BLaER1 treated with 17β-estradiol and CSF1 and Interleukin-3, amounts not matched to agents 10 nM and 100 nM (cell line): ENCODE measurements at regions not wholly inside any gene's neighbourhood (a gene's known extent, or its start where the extent isn't known, plus 50 kb on each side); places are given as distances from the start of the nearest gene placed in this dataset.

Source experiments
- H3K27ac ChIP-seq, 11 experiments: shearing (Covaris generic); formaldehyde crosslinking; 2 replicates each; pipeline ENCODE4 v1.8.1; 2022
- H3K27me3 ChIP-seq, 11 experiments: shearing (Covaris generic); formaldehyde crosslinking; 2 replicates each; pipeline ENCODE4 v1.8.1; 2022
- H3K36me3 ChIP-seq, 11 experiments: shearing (Covaris generic); formaldehyde crosslinking; 2 replicates each; pipeline ENCODE4 v1.8.1; 2022
- H3K4me1 ChIP-seq, 10 experiments: shearing (Covaris generic); formaldehyde crosslinking; 2 replicates each; pipeline ENCODE4 v1.8.1; 2022
- H3K4me2 ChIP-seq, 11 experiments: shearing (Covaris generic); formaldehyde crosslinking; 2 replicates each; pipeline ENCODE4 v1.8.1; 2022
- H3K4me3 ChIP-seq, 10 experiments: shearing (Covaris generic); formaldehyde crosslinking; 2 replicates each; pipeline ENCODE4 v1.8.1; 2022
- H3K9ac ChIP-seq, 11 experiments: shearing (Covaris generic); formaldehyde crosslinking; 2 replicates each; pipeline ENCODE4 v1.8.1; 2022
- H3K9me3 ChIP-seq, 11 experiments: shearing (Covaris generic); formaldehyde crosslinking; replicated peaks in 1 of 11; 2 replicates each; pipeline ENCODE4 v1.8.1; 2022
- H4K20me1 ChIP-seq, 11 experiments: shearing (Covaris generic); formaldehyde crosslinking; 2 replicates each; pipeline ENCODE4 v1.8.1; 2022
- Cebpa-rat ChIP-seq, 11 experiments: shearing (Covaris generic); IDR thresholded peaks; 2 replicates each; pipeline ENCODE4 v1.8.1; 2022

- H3K4me3 ChIP-seq = no peak overlapping the region
- H4K20me1 ChIP-seq = no peaks in the 10 kb centered on the region
- H3K27ac ChIP-seq = no peak overlapping the region
- H3K27me3 ChIP-seq = no peaks in the 10 kb centered on the region
- H3K4me1 ChIP-seq = peaks cover 0 to 7% (median 0%) of the 10 kb centered on the region in 10 experiments; a peak in 1 of 20 replicates
- no peak overlapping the region for H3K4me2 ChIP-seq
- TF ChIP-seq Cebpa-rat (IDR thresholded peaks at IDR 0.05) = no peak
- peaks cover 16 to 23% (median 17%) of the 10 kb centered on the region in 11 experiments; a peak in 19 of 22 replicates for H3K9me3 ChIP-seq
- H3K36me3 ChIP-seq = no peaks in the 10 kb centered on the region
- H3K9ac ChIP-seq = no peak overlapping the region
Observed at GRCh38 chr10:64010711-64011110, 489.5 kb downstream of the REEP3 start.

DNA sequence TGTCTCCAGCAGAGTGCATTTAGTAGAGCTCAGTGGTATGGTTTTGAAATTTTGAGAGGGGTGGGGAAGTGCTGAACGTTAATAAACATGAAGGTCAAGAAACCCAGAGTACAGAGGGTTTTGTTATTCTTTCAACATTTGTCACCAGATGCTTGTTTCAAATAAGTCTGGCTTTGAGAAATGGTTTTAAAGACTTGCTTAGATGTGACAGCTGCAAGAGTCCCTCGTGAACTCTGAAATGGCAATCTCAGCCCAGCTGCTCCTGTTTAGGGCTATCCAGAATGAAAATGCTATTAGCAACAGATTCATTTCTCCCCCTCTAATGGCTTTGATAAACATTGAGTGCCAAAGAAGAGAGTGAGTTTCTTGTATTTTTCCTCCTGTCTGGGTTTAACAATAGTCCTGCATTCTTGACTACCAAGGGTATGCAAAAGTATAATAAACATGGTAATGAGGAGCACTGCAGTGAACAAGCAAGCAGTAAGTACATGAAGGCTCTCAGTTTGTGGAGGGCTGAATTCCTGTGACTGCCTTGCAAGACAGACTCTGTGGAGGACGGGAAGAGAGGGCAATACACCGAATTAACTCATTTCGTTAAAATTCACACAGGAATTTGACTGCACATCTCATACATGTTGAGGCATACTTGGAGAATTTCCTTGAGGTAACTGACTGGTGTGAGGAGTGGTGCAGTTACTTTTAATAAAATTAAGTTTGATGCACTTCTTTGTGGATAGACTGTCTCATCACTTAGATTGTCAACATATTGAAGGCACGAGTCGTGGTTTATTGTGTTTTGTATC, 490.9 kb downstream of the REEP3 start:
- Histone ChIP-seq H3K4me2 (no peak overlapping the region), H3K4me3 (no peak overlapping the region), H3K27me3 (no peaks in the 10 kb centered on the region), H3K4me1 (peaks cover 0 to 7% (median 0%) of the 10 kb centered on the region in 10 experiments; a peak in 1 of 20 replicates), H3K9ac (no peak overlapping the region), H4K20me1 (no peaks in the 10 kb centered on the region), H3K36me3 (no peaks in the 10 kb centered on the region), H3K9me3 (peaks cover 2 to 9% (median 3%) of the 10 kb centered on the region in 11 experiments; a peak in 18 of 22 replicates), H3K27ac (no peak overlapping the region)
- no peak for TF ChIP-seq Cebpa-rat (IDR thresholded peaks at IDR 0.05)

- Histone ChIP-seq H3K4me2 (no peak overlapping the region), H3K27ac (no peak overlapping the region), H3K36me3 (no peaks in the 10 kb centered on the region), H3K9me3 (no peaks in the 10 kb centered on the region), H3K27me3 (no peaks in the 10 kb centered on the region), H4K20me1 (no peaks in the 10 kb centered on the region), H3K9ac (no peak overlapping the region), H3K4me3 (no peak overlapping the region), H3K4me1 (peaks cover 0 to 5% (median 0%) of the 10 kb centered on the region in 10 experiments; a peak in 1 of 20 replicates)
- no peak for TF ChIP-seq Cebpa-rat (IDR thresholded peaks at IDR 0.05)
Observed at GRCh38 chr10:64014281-64014680, 493.1 kb downstream of the REEP3 start.

GRCh38 chr10:64023926-64024470, 502.8 kb downstream of the REEP3 start:
- H3K27me3 ChIP-seq = no peaks in the 10 kb centered on the region
- H4K20me1 ChIP-seq = no peaks in the 10 kb centered on the region
- H3K9ac ChIP-seq = no peak overlapping the region
- no peak overlapping the region for H3K4me2 ChIP-seq
- H3K36me3 ChIP-seq = no peaks in the 10 kb centered on the region
- H3K9me3 ChIP-seq = peaks cover 0 to 19% (median 10%) of the 10 kb centered on the region in 11 experiments; a peak in 15 of 22 replicates
- no peaks in the 10 kb centered on the region for H3K4me1 ChIP-seq
- H3K4me3 ChIP-seq = no peak overlapping the region
- TF ChIP-seq Cebpa-rat (IDR thresholded peaks at IDR 0.05) = no peak
- no peak overlapping the region for H3K27ac ChIP-seq

GRCh38 chr10:64033711-64034110, 512.5 kb downstream of the REEP3 start:
- Histone ChIP-seq H3K9me3 (no peaks in the 10 kb centered on the region; a peak in 1 of 22 replicates), H3K36me3 (no peaks in the 10 kb centered on the region), H3K4me3 (no peak overlapping the region), H3K9ac (no peak overlapping the region), H3K4me1 (peaks cover 27 to 62% (median 30%) of the 10 kb centered on the region in 10 experiments), H3K4me2 (peak overlapping the region in 4 of 11 experiments; percentile 16 to 73 (median 42); a peak in 5 of 22 replicates), H4K20me1 (no peaks in the 10 kb centered on the region), H3K27me3 (no peaks in the 10 kb centered on the region), H3K27ac (peak overlapping the region in 2 of 11 experiments; percentile 25 to 47; a peak in 3 of 22 replicates)
- TF ChIP-seq Cebpa-rat (IDR thresholded peaks at IDR 0.05) = no peak

GRCh38 chr10:64036321-64036930, 515.2 kb downstream of the REEP3 start:
- peak overlapping the region in 6 of 11 experiments; percentile 20 to 53 (median 44); a peak in 8 of 22 replicates for H3K27ac ChIP-seq
- peak overlapping the region in 5 of 10 experiments; percentile 1 to 40 (median 24); a peak in 3 of 20 replicates for H3K4me3 ChIP-seq
- H3K36me3 ChIP-seq = no peaks in the 10 kb centered on the region
- TF ChIP-seq Cebpa-rat (IDR thresholded peaks at IDR 0.05) = no peak
- peak overlapping the region; percentile 73 to 94 (median 84) for H3K4me2 ChIP-seq
- no peaks in the 10 kb centered on the region for H3K27me3 ChIP-seq
- no peaks in the 10 kb centered on the region for H4K20me1 ChIP-seq
- no peaks in the 10 kb centered on the region for H3K9me3 ChIP-seq
- peaks cover 50 to 86% (median 54%) of the 10 kb centered on the region in 10 experiments for H3K4me1 ChIP-seq
- peak overlapping the region in 3 of 11 experiments; percentile 2 to 39 (median 19); a peak in 2 of 22 replicates for H3K9ac ChIP-seq

DNA sequence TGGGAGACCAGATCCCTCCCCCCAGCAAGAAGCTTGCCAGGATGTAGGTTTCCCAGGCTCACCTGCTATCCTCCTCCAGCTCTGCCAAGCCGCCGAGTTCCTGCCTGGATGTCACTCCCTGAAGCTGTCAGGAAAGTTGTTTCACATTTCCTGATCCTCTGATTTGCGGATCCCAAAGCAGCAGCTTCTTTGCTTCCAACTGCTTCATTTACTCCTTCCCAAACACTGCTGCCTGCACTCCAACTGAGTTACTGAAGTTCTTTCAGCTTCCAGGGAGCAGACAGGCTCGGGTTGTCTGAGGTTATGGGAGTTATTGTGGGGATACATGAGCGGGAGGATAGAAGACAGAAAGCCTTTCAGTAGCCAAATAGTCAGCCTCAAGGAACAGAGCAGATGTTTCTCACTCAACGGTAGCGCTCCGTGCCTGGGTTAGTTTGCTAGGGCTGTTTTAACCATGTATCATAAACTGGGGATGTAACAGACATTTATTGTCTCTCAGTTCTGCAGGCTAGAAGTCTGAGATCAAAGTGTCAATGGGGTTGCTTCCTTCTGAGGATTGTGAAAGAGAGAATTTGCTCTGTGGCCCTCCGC, 516.0 kb downstream of the REEP3 start:
- H3K4me1 ChIP-seq = peaks cover 50 to 89% (median 54%) of the 10 kb centered on the region in 10 experiments
- H3K9me3 ChIP-seq = no peaks in the 10 kb centered on the region
- 0 out of 22 replicates have a peak, but pooled peaks of 1 of the 11 experiments have one; percentile 21 for TF ChIP-seq Cebpa-rat (IDR thresholded peaks at IDR 0.05)
- no peaks in the 10 kb centered on the region for H4K20me1 ChIP-seq
- H3K9ac ChIP-seq = peak overlapping the region in 3 of 11 experiments; percentile 2 to 39 (median 9); a peak in 1 of 22 replicates
- H3K4me3 ChIP-seq = peak overlapping the region in 3 of 10 experiments; percentile 1 to 40 (median 20); a peak in 2 of 20 replicates
- no peaks in the 10 kb centered on the region for H3K27me3 ChIP-seq
- peak overlapping the region in 8 of 11 experiments; percentile 10 to 53 (median 26); a peak in 12 of 22 replicates for H3K27ac ChIP-seq
- peak overlapping the region; percentile 73 to 94 (median 84) for H3K4me2 ChIP-seq
- H3K36me3 ChIP-seq = no peaks in the 10 kb centered on the region

GRCh38 chr10:64038107-64038506, 516.9 kb downstream of the REEP3 start:
- Histone ChIP-seq H3K9me3 (no peaks in the 10 kb centered on the region), H3K4me2 (peak overlapping the region; percentile 73 to 94 (median 84)), H3K36me3 (no peaks in the 10 kb centered on the region), H3K27ac (peak overlapping the region in 4 of 11 experiments; percentile 20 to 53 (median 38); a peak in 6 of 22 replicates), H3K27me3 (no peaks in the 10 kb centered on the region), H3K4me1 (peaks cover 50 to 84% (median 54%) of the 10 kb centered on the region in 10 experiments), H3K4me3 (peak overlapping the region in 1 of 10 experiments; percentile 40; a peak in 2 of 20 replicates), H4K20me1 (no peaks in the 10 kb centered on the region), H3K9ac (no peak overlapping the region)
- TF ChIP-seq Cebpa-rat (IDR thresholded peaks at IDR 0.05) = no peak
